CD4-positive, alpha-beta T cell treated with Interleukin-1 beta for 1 hour (primary cell): ENCODE measurements at regions not wholly inside any gene's neighbourhood (a gene's known extent, or its start where the extent isn't known, plus 50 kb on each side); places are given as distances from the start of the nearest gene placed in this dataset.

Experiments
- DNase-seq, 2 donors: peaks; one replicate each; pipeline ENCODE4 v3.0.0-alpha.2; 2020 to 2022

- no peak for DNase-seq
Measured at GRCh38 chr7:24341691-24342413, 57.9 kb downstream of the NPY start.

- DNase-seq, result no peak
Measured at GRCh38 chr7:24343614-24344013, 59.6 kb downstream of the NPY start.

DNA sequence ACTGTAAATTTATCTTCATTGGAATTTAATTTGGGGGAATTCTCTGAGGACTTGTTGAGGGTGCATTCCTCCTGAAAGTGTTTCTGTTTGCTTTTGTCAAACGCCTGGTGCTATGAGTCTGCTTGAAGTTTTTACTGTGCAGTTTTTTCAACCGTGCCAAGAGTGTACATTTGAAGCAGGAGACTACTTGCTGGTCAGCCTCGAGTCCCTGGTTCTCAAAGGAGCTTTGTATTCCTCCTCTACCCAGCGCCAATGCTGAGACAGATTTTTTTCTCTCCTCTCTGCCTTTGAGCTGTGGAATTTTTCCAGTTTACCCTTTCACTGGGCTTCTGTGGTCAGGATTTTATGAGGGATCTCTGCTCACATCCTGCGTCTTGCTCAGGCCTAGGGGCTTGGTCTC is 62.1 kb downstream of the NPY start:
- no peak for DNase-seq

DNA sequence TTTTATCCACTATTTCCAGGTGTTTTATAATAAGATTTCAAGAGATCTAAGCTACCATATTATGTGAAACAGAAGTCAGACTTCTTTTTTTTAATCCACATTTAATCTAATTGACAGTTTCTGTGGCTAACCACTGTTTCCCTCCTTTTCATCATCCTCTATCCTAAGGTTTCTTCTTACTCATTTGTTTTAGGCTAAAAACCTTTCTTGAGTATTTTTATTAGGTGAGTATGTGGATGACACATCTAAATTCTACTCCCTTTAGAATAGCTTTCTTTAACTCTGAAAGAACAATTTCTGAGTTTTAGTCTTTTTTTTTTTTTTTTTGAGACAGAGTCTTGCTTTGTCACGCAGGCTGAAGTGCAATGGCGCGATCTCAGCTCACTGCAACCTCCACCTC is 62.7 kb downstream of the NPY start:
- DNase-seq, result no peak

DNA sequence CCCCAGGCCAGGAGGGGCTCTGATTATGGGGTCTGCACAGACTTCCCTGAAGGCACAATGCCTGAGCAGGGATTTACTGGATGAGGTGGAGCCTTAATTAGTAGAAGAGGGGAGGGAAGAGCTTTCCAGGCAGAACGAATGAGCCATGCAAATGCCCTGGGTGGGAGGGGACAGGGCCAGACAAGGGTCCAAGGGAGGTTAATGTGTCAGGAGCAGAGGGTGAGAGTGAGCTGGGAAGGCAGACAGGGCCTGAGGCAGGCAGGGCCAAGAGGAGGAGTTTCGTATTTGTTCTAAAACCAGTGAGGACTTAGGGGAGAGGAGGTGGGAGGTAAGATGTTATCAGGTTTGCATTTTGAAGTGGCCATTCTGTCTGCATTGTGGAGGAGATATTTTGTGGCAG is 65.3 kb downstream of the NPY start:
- no peak for DNase-seq

GRCh38 chr7:24354456-24354855 is 70.5 kb downstream of the NPY start:
- no peak for DNase-seq

DNA sequence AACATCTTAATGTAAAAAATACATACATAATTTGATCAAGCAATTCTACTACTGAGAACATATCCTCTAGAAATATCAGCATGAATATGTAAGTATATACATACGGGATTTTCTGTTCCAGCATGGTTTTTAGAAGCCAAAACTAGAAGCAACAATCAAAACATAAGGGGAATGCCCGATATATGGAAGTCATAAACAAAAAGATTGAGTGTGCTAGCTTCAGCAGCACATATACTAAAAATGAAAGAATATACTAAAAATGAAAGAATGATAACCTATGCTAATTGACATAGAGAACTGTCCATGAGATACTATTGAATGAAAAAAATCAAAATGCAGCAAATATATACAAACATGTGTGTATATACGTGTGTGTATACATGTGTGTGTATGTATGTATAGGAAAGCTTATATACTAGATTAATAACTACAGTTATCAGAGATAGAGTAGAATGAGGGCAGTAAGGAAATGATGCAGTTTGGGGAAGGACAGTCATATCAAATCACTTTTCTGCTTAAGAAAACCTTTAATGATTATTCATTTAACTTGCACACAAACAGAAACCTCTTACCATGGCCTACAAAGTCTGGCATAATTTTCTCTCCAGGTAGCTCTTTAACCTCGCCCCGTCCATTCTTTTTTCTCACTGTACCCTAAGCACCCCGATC is 72.9 kb downstream of the NPY start:
- no peak for DNase-seq

DNA sequence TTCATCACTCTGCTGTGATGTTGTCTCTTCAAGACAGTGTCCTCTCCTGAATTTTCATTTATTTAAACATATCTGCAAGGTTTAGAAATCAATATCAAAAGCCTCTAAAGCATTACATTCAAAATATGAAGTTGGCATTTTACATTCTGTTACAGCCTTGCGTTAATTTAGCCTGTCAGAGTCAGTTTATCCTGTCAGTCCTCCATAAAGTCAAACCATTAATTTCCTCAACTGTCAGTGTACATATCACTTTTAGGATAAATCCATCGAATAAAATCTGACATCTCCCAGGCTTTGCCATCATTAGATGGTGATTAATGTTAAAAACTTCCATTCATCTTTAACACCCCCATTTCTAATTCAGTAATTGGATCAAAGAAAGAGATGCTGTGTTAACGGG is 77.0 kb downstream of the NPY start:
- DNase-seq, result no peak

- DNase-seq, result no peak
Measured at GRCh38 chr7:24365606-24366005, 81.6 kb downstream of the NPY start.

DNA sequence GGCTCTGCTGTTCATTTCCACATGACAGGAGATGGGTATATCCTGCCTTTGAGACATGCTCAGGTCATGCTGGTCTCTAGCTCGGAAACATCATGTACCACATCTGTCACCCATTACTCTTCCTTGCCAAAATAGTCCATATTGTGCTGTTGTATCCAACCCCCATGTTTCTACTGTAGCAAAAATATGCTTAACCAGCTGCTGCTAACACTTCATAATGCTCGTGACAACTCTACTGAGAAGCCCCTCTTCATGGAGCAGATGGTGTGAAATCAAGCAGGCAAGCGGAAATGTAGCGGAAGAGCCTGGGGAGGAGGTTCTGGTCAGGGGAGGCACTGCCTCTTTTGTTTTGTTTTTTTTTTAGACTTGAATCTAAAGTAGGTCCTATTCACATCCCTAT is 82.9 kb downstream of the NPY start:
- DNase-seq, result no peak

DNA sequence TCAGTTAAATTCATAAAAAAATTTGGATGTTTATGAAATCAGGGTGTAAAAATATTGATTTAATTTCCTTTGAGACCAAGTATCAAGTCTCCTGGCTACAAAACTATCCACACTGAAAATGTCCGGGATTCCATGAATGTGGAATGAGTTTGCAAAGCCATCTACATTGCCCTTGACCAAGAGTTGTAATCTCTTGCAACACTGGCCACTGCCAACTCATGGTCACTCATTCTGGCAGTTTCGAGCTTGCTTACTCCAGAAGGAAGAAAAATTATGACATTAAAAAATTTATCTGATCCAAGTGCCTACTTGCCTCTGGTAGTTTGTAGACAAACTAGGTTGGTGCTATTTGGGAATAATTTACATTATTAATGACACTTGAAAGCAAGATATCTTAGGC is 84.2 kb downstream of the NPY start:
- DNase-seq, result no peak

DNA sequence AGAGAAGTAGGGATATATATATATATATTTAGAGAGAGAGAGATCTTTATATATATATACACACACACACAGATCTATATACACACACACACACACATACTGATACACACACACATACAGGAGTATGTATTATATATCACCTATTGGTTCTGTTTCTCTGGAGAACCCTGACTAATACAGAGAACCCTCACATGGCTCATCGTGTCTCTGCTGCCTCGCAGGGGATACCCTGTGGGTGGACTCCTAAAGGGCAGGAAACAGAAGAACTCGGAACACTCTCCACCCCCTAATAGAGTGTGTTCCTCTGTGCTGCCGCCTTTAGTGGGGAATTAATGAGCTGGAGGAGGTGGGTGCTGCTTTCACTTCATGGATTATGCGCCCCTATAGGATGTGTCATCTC is 86.6 kb downstream of the NPY start:
- no peak for DNase-seq

- no peak for DNase-seq
Measured at GRCh38 chr7:24372961-24373955, 89.3 kb downstream of the NPY start.

- DNase-seq, result no peak
Measured at GRCh38 chr7:24378871-24379616, 95.1 kb downstream of the NPY start.

GRCh38 chr7:24381894-24382505 is 98.0 kb downstream of the NPY start:
- DNase-seq, result peak in 1 of 2 donors; percentile 5

- DNase-seq, result no peak
Measured at GRCh38 chr7:24383055-24383454, 99.1 kb downstream of the NPY start.

DNA sequence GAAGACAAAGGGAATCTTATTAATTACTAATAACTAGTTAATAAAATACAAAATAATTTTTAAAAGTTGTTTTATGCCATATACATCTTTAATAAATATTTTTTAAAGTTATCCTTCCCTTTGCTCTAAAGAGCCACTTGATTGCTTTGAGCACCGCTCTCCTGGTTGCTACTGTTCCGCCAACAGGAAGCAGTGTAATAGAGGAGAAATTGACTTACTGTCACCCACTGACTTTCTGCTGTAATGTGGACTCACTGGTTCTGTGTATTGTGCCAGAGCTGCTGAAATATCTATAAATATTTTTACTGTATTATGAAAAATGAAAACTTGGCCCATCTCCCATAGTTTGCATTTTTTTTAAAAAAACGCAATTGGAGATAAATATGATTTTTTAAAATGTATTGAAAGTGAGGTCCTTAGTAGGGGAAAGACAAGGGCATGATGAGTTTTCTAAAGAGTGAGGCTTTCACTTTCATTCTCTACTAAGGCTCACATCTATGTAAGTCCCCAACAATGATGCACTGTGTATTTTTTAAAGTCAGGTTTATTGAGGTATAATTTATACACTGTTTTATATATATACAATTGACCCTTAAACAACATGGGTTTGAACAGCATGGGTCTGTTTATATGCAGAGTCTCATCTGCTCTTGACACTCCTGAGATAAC is 100.5 kb downstream of the NPY start:
- DNase-seq, result no peak

DNA sequence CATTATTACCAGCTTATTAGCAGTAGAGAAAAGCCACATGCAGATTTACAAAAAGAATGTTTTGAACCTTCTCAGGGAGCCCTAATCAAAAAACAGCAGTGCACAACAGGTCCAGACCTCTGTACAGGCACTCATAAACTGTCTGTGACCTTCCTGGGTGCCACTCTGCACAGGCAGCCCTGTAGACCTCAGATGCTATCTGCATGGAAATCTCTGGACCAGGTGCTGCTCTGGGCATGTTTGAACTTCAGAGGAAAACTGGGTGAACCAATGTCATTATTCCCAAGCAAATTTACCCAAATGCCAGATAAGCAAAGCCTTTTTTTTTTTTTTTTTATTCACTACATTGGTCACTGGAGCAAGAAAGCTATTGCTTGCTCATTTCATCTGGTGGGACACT is 104.2 kb downstream of the NPY start:
- DNase-seq, result no peak

DNA sequence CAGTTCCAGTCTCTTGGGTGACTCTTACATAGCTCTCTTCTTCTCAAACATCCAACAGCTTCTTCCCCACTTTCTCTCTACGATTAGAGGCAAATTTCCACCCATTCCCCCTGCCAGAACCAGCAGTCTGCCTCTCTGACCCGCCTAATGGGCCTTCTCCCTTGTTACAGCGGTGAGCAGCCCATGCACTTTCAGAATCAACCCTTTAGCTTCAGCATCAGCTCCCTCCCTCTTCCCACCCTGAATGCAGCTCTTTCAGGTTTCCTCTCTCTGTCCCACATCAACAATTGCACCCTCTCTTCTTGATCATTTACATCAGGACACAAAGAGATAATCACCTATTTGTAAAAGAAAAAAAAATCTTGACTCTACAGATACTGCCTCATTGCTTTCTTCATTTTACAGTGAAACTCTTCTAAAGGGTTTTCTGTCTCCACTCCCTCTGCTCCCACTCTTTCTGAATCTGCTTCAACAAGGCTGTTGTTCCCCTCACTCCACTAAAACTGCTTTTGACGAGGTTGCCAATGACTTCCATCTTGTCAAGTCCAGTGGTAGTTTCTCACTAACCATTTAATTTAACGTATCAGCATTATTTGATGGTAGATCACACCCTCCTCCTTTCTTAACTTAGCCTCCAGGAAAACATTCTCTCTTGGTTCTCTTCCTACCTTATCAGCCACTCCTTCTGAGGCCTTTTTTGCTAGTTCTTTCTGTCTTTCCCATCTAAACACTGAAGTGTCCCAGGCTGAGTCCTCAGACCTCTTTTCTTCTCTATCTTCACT is 106.6 kb downstream of the NPY start:
- DNase-seq, result no peak

- DNase-seq, result no peak
Measured at GRCh38 chr7:24392774-24393173, 108.8 kb downstream of the NPY start.

- no peak for DNase-seq
Measured at GRCh38 chr7:24395512-24395911, 111.5 kb downstream of the NPY start.
